GM23248 (cell line): ENCODE measurements at regions not wholly inside any gene's neighbourhood (a gene's known extent, or its start where the extent isn't known, plus 50 kb on each side); places are given as distances from the start of the nearest gene placed in this dataset.

Source experiments
- DNase-seq: peaks from one replicate; pipeline ENCODE4 v3.0.0-alpha.2; 2015
- H2AFZ ChIP-seq: fragments of 200-600 bp; sonication (generic); 2 replicates; pipeline ENCODE4 v1.6.1; 2016; ENCODE audit warnings: antibody characterized with exemption
- H3F3A ChIP-seq: fragments of 200-600 bp; sonication (generic); 2 replicates; pipeline ENCODE4 v1.6.1; 2016; ENCODE audit warnings: mild to moderate bottlenecking, antibody characterized with exemption, mixed run types; ENCODE audit not compliant: insufficient read depth
- H3K27ac ChIP-seq: fragments of 200-600 bp; sonication (generic); 2 replicates; pipeline ENCODE4 v1.5.1; 2016; ENCODE audit warnings: mild to moderate bottlenecking
- H3K27me3 ChIP-seq: fragments of 200-600 bp; sonication (generic); replicated peaks from 2 replicates; pipeline ENCODE4 v1.6.1; 2016; ENCODE audit warnings: mild to moderate bottlenecking; ENCODE audit not compliant: insufficient read depth
- H3K36me3 ChIP-seq: fragments of 200-600 bp; sonication (generic); 2 replicates; pipeline ENCODE4 v1.6.1; 2016; ENCODE audit warnings: low read depth, mild to moderate bottlenecking
- H3K4me1 ChIP-seq: fragments of 200-600 bp; sonication (generic); 2 replicates; pipeline ENCODE4 v1.6.1; 2016; ENCODE audit warnings: mild to moderate bottlenecking; ENCODE audit not compliant: insufficient read depth
- H3K4me2 ChIP-seq: fragments of 200-600 bp; sonication (generic); one replicate; pipeline ENCODE4 v1.6.1; 2016; ENCODE audit warnings: mild to moderate bottlenecking; ENCODE audit not compliant: unreplicated experiment
- H3K4me3 ChIP-seq: fragments of 200-600 bp; sonication (generic); 2 replicates; pipeline ENCODE4 v1.5.1; 2016; ENCODE audit warnings: mild to moderate bottlenecking
- H3K79me2 ChIP-seq: fragments of 200-600 bp; sonication (generic); 2 replicates; pipeline ENCODE4 v1.6.1; 2016; ENCODE audit warnings: mild to moderate bottlenecking; ENCODE audit not compliant: insufficient read depth
- H3K9ac ChIP-seq: fragments of 200-600 bp; sonication (generic); 2 replicates; pipeline ENCODE4 v1.6.1; 2016; ENCODE audit warnings: mild to moderate bottlenecking
- H3K9me2 ChIP-seq: fragments of 200-600 bp; sonication (generic); 2 replicates; pipeline ENCODE4 v1.6.1; 2016; ENCODE audit warnings: mixed run types, mild to moderate bottlenecking, moderate library complexity; ENCODE audit not compliant: insufficient read depth
- H3K9me3 ChIP-seq: fragments of 200-600 bp; sonication (generic); one replicate; pipeline ENCODE4 v1.6.1; 2017; ENCODE audit warnings: low read depth
- H4K20me1 ChIP-seq: fragments of 200-600 bp; sonication (generic); 2 replicates; pipeline ENCODE4 v1.6.0; 2016; ENCODE audit not compliant: insufficient read depth
- EZH2 ChIP-seq: fragments of 200-600 bp; sonication (generic); IDR thresholded peaks from 2 replicates; pipeline ENCODE4 v1.6.1; 2018; ENCODE audit warnings: antibody characterized with exemption, mild to moderate bottlenecking; ENCODE audit not compliant: insufficient read depth, poor library complexity, severe bottlenecking
- EZH2phosphoT487 ChIP-seq: fragments of 200-600 bp; sonication (generic); IDR thresholded peaks from 2 replicates; pipeline ENCODE4 v1.6.1; 2018; ENCODE audit warnings: antibody characterized with exemption, moderate library complexity, mild to moderate bottlenecking, low read depth; ENCODE audit not compliant: insufficient read depth
- WGBS, 2 experiments: methylation state at CpG; one replicate each; pipeline ENCODE4 v1.1.6; 2015 to 2017; ENCODE audit warnings: low lambda C conversion rate in 2 of 2, low coverage in 1 of 2; ENCODE audit errors: missing lambda C conversion rate in 2 of 2; 5-methylcytosine and 5-hydroxymethylcytosine counted together
- in situ Hi-C: fragments of 300-500 bp; cut with MboI; formaldehyde crosslinking; loops from 2 replicates; pipeline ENCODE4 v1.15.0; 2020

DNA sequence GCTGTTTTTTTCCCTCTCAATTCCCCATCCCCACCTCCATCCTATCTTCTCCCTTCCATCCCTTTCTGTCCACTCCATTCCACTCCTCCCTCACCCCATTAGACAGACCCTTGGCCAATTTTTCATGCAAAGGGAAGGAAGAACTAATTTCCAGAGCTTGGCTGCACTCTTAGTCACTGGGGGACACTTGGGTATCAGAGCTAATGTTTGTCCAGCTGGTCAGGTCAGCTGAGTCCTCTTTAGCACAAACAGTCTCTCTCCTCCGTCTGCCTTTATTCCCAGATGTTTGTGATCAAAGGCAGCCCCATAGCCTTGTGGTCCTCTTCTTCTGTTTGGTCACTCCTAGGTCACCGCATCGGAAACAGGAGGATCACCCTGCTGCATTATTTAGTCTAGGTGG is 148.5 kb downstream of the NMUR2 start:
- no peaks in the 10 kb centered on the region for H3K9me3 ChIP-seq
- no peak overlapping the region for H3K4me3 ChIP-seq
- WGBS, 2 experiments = 35 to 36% methylated on average over 3 of the region's 3 CpGs

DNA sequence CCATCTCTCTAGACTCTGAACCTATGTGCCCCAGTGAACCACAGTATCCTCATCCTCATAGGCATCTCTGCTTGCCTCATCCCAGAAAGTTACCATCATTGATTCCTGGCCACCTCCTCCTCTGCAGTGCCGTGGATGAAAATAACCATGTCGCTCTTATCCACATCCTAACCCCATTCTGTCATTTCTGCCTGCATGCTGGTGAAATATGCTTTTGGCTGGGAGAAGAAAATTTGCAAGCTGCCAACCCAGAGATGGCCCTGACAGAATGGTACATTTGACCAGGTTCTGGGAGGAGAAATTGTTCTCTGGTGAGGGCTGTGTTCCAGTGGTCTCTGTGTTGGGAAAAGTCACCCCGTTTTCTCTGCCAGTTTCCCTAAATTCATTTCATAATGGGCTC is 149.7 kb downstream of the NMUR2 start:
- no peak overlapping the region for H3K9ac ChIP-seq
- H3K4me2 ChIP-seq = no peak overlapping the region
- H3F3A ChIP-seq = no peaks in the 10 kb centered on the region
- TF ChIP-seq EZH2phosphoT487 = no peak
- TF ChIP-seq EZH2 = no peak
- H3K79me2 ChIP-seq = no peaks in the 10 kb centered on the region
- no peaks in the 10 kb centered on the region for H4K20me1 ChIP-seq
- no peaks in the 10 kb centered on the region for H3K4me1 ChIP-seq
- no peaks in the 10 kb centered on the region for H3K36me3 ChIP-seq
- in situ Hi-C loops = no loop called here
- H3K9me2 ChIP-seq = no peaks in the 10 kb centered on the region
- DNase-seq = no peak
- H2AFZ ChIP-seq = no peak overlapping the region
- no peaks in the 10 kb centered on the region for H3K27me3 ChIP-seq
- no peak overlapping the region for H3K27ac ChIP-seq
- no peaks in the 10 kb centered on the region for H3K9me3 ChIP-seq
- WGBS, 2 experiments = 21 to 23% methylated on average over 3 of the region's 3 CpGs
- no peak overlapping the region for H3K4me3 ChIP-seq

More for the DNA sequence above, 148.5 kb downstream of the NMUR2 start:
- H3K36me3 ChIP-seq = no peaks in the 10 kb centered on the region
- H3K4me1 ChIP-seq = no peaks in the 10 kb centered on the region
- no peak overlapping the region for H3K27ac ChIP-seq
- H3K9ac ChIP-seq = no peak overlapping the region
- H3K9me2 ChIP-seq = no peaks in the 10 kb centered on the region
- H3K79me2 ChIP-seq = no peaks in the 10 kb centered on the region
- no peak overlapping the region for H2AFZ ChIP-seq
- in situ Hi-C loops = no loop called here
- H3K27me3 ChIP-seq = no peaks in the 10 kb centered on the region
- DNase-seq = no peak
- H4K20me1 ChIP-seq = no peaks in the 10 kb centered on the region
- TF ChIP-seq EZH2 (no peak), EZH2phosphoT487 (no peak)
- no peak overlapping the region for H3K4me2 ChIP-seq
- no peaks in the 10 kb centered on the region for H3F3A ChIP-seq

DNA sequence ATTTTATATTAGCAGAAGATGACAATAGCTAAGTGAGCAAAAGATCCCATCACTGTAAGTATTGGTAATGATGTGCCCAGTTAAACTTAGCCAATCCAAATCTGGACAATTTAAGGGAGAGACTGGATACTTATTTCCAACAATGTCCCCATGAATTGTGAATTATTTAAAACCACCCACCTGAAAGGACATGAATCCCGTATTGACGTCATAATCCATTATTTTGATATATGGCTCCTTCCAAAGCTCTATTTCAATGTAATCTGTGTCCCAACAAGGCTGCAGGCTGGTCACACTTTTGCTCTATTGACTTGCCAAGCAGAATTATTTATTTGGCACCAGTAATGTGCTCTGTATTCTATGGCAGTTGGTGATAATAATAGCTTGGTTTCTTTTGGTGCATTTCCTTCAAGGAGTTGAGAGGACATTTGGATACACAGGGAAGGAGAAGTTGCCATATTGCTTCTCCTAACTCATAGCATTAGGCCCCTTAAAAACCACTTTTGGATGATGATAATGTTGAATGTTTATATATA is 157.2 kb downstream of the NMUR2 start:
- H3K36me3 ChIP-seq = no peaks in the 10 kb centered on the region
- no peaks in the 10 kb centered on the region for H3K79me2 ChIP-seq
- no peak overlapping the region for H3K4me3 ChIP-seq
- in situ Hi-C loops = no loop called here
- H3K27me3 ChIP-seq = no peaks in the 10 kb centered on the region
- no peak for DNase-seq
- H2AFZ ChIP-seq = no peak overlapping the region
- 10 to 11% methylated on average over 2 of the region's 2 CpGs for WGBS, 2 experiments
- TF ChIP-seq EZH2 = no peak
- no peak for TF ChIP-seq EZH2phosphoT487
- no peak overlapping the region for H3K9ac ChIP-seq
- no peak overlapping the region for H3K4me2 ChIP-seq
- H3K27ac ChIP-seq = no peak overlapping the region
- no peaks in the 10 kb centered on the region for H3K9me2 ChIP-seq
- no peaks in the 10 kb centered on the region for H3K4me1 ChIP-seq
- H3F3A ChIP-seq = no peaks in the 10 kb centered on the region
- no peaks in the 10 kb centered on the region for H3K9me3 ChIP-seq
- H4K20me1 ChIP-seq = no peaks in the 10 kb centered on the region

DNA sequence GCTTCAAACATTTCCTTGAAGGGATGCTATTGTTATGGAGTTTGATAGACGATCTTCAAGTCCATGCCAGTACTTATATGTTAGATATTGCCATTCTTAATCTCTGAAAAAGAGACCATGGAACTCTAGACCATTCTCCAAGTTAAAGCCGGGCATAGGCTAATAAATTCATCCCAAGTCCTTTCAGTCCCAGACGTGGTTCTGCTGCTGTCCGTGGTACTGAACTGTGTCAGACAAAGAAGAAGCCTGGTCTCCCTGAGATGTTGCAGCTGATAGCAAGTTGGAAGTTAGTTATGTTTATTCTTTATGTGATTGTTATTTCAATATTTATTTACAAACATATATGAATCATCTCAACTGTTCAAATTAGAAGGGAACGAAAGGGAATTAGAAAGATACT is 158.7 kb downstream of the NMUR2 start:
- Histone ChIP-seq H2AFZ (no peak overlapping the region), H3K4me1 (no peaks in the 10 kb centered on the region), H3F3A (no peaks in the 10 kb centered on the region), H3K9me2 (no peaks in the 10 kb centered on the region), H3K4me2 (no peak overlapping the region), H3K27ac (no peak overlapping the region), H3K9ac (no peak overlapping the region), H3K79me2 (no peaks in the 10 kb centered on the region), H3K4me3 (no peak overlapping the region), H4K20me1 (no peaks in the 10 kb centered on the region), H3K36me3 (no peaks in the 10 kb centered on the region), H3K9me3 (no peaks in the 10 kb centered on the region), H3K27me3 (no peaks in the 10 kb centered on the region)
- peak; percentile 23 for DNase-seq
- WGBS, 2 experiments = 2 to 3% methylated on average over 5 of the region's 5 CpGs
- TF ChIP-seq EZH2phosphoT487 (no peak), EZH2 (no peak)
- in situ Hi-C loops = no loop called here

DNA sequence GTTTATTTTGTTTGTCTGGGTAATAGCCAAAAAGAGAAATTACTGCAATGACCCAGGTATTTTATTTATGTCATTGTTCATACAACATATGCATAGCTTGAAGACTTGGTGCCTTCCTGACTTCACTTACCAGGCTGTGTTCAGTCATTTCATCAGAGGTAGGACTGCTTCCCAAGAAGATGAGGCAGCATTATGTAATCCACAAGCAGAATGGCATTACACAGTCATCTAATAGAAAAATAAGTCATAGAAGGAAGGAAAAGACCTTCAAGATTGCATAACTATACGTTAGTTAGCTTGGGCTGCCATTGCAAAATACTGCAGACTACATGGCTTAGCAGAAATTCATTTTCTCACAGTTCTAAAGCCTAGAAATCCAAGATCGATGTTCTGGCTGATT is 167.5 kb downstream of the NMUR2 start:
- no peaks in the 10 kb centered on the region for H3K4me1 ChIP-seq
- H4K20me1 ChIP-seq = no peaks in the 10 kb centered on the region
- no peaks in the 10 kb centered on the region for H3K36me3 ChIP-seq
- no peaks in the 10 kb centered on the region for H3K79me2 ChIP-seq
- in situ Hi-C loops = no loop called here
- TF ChIP-seq EZH2 (no peak), EZH2phosphoT487 (no peak)
- no peak for DNase-seq
- no peak overlapping the region for H3K4me3 ChIP-seq
- no peak overlapping the region for H3K27ac ChIP-seq
- WGBS, 2 experiments = 4 to 7% methylated on average over 2 of the region's 2 CpGs
- H2AFZ ChIP-seq = no peak overlapping the region
- H3K4me2 ChIP-seq = no peak overlapping the region
- H3F3A ChIP-seq = no peaks in the 10 kb centered on the region
- H3K9me2 ChIP-seq = no peaks in the 10 kb centered on the region
- no peak overlapping the region for H3K9ac ChIP-seq
- no peaks in the 10 kb centered on the region for H3K27me3 ChIP-seq
- peaks cover 4% of the 10 kb centered on the region for H3K9me3 ChIP-seq
